ENCODE measurements at regions not wholly inside any gene's neighbourhood (a gene's known extent, or its start where the extent isn't known, plus 50 kb on each side); places are given as distances from the start of the nearest gene placed in this dataset.

GRCh38 chr4:181745933-181746625 is 497.1 kb upstream of the TENM3 start:
- H3K4me1 ChIP-seq (ENCODE audit: control insufficient read depth in 2 of 2, insufficient read depth in 1 of 2, low read depth in 1 of 2, low read length in 2 of 2), result peaks cover 0 to 4% of the 10 kb centered on the region in 2 donors
- no peak for DNase-seq (ENCODE audit: low spot score)

DNA sequence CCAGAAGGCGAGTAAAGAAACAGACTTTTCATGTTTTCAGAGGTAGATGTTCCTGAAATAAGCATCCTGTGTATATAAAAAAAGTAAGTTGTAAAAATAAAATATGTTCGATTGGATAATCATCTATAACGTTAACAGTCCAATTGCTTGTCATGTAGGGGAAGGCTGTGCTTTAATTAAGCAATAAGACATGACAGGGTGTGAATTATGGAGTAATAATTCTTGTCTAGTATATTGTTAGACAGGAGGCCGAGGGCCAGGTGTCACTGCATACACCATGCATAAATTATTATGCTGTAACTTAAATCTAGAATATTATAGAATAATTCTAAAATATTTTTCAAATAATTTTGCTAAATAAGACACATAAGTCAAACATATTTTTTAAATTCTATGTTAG is 494.6 kb upstream of the TENM3 start:
- WGBS, 2 donors (ENCODE audit: extremely low coverage in 2 of 2, insufficient read length in 2 of 2, insufficient replicate concordance in 1 of 2), result no CpG with 5 or more reads among the region's 4 CpGs
- no peak overlapping the region for H3K18ac ChIP-seq (ENCODE audit: low read length)

More at GRCh38 chr4:181745933-181746625, 497.1 kb upstream of the TENM3 start:
- Histone ChIP-seq H3K23ac (ENCODE audit: low read depth, low read length, poor library complexity) (no peak overlapping the region), H2BK120ac (ENCODE audit: low read depth, low read length) (no peak overlapping the region), H3K27me3 (ENCODE audit: control insufficient read depth in 3 of 3, insufficient read depth in 3 of 3, low read depth in 1 of 3, low read length in 3 of 3) (no peaks in the 10 kb centered on the region), H3K4me3 (ENCODE audit: low read length in 2 of 2) (no peak overlapping the region), H2BK15ac (ENCODE audit: low read length) (no peak overlapping the region), H3K4ac (ENCODE audit: low read length) (no peak overlapping the region), H3K9me3 (replicated peaks in 1 of 2; ENCODE audit: control insufficient read depth in 2 of 2, insufficient read depth in 1 of 2, low read depth in 1 of 2, low read length in 2 of 2) (no peaks in the 10 kb centered on the region), H3K14ac (ENCODE audit: low read length) (no peak overlapping the region), H3K36me3 (replicated peaks in 1 of 2; ENCODE audit: control insufficient read depth in 2 of 2, insufficient read depth in 2 of 2, low read length in 2 of 2) (no peaks in the 10 kb centered on the region), H2AK5ac (ENCODE audit: low read depth, low read length) (no peak overlapping the region), H2AFZ (ENCODE audit: low read length) (no peak overlapping the region), H3K4me2 (ENCODE audit: insufficient read depth, low read length, poor library complexity, severe bottlenecking) (no peak overlapping the region), H4K8ac (ENCODE audit: low read depth, low read length) (no peak overlapping the region), H3K9ac (ENCODE audit: low read depth, low read length, poor library complexity) (no peak overlapping the region), H2BK12ac (ENCODE audit: low read length) (no peak overlapping the region), H2BK5ac (ENCODE audit: low read length) (no peak overlapping the region), H3K18ac (ENCODE audit: low read length) (no peak overlapping the region), H4K91ac (ENCODE audit: low read depth, low read length, poor library complexity) (no peak overlapping the region), H3K27ac (replicated peaks; ENCODE audit: low read length) (no peak overlapping the region), H3K79me1 (ENCODE audit: low read depth, low read length) (no peaks in the 10 kb centered on the region)
- no CpG with 5 or more reads among the region's 1 CpG for WGBS, 2 donors (ENCODE audit: extremely low coverage in 2 of 2, insufficient read length in 2 of 2, insufficient replicate concordance in 1 of 2)

GRCh38 chr4:181752516-181752915 is 490.7 kb upstream of the TENM3 start:
- H2BK12ac ChIP-seq (ENCODE audit: low read length), result no peak overlapping the region

More for the DNA sequence above, 494.6 kb upstream of the TENM3 start:
- Histone ChIP-seq H2BK15ac (ENCODE audit: low read length) (no peak overlapping the region), H3K27ac (replicated peaks; ENCODE audit: low read length) (no peak overlapping the region), H2AK5ac (ENCODE audit: low read depth, low read length) (no peak overlapping the region), H3K4ac (ENCODE audit: low read length) (no peak overlapping the region), H3K9me3 (replicated peaks in 1 of 2; ENCODE audit: control insufficient read depth in 2 of 2, insufficient read depth in 1 of 2, low read depth in 1 of 2, low read length in 2 of 2) (no peaks in the 10 kb centered on the region), H3K9ac (ENCODE audit: low read depth, low read length, poor library complexity) (no peak overlapping the region), H3K4me3 (ENCODE audit: low read length in 2 of 2) (no peak overlapping the region), H4K8ac (ENCODE audit: low read depth, low read length) (no peak overlapping the region), H3K23ac (ENCODE audit: low read depth, low read length, poor library complexity) (no peak overlapping the region), H3K79me1 (ENCODE audit: low read depth, low read length) (no peaks in the 10 kb centered on the region), H3K4me1 (ENCODE audit: control insufficient read depth in 2 of 2, insufficient read depth in 1 of 2, low read depth in 1 of 2, low read length in 2 of 2) (peaks cover 0 to 4% of the 10 kb centered on the region in 2 donors), H2BK5ac (ENCODE audit: low read length) (no peak overlapping the region), H2AFZ (ENCODE audit: low read length) (no peak overlapping the region), H3K14ac (ENCODE audit: low read length) (no peak overlapping the region), H3K4me2 (ENCODE audit: insufficient read depth, low read length, poor library complexity, severe bottlenecking) (no peak overlapping the region), H2BK120ac (ENCODE audit: low read depth, low read length) (no peak overlapping the region), H3K36me3 (replicated peaks in 1 of 2; ENCODE audit: control insufficient read depth in 2 of 2, insufficient read depth in 2 of 2, low read length in 2 of 2) (no peaks in the 10 kb centered on the region), H3K27me3 (ENCODE audit: control insufficient read depth in 3 of 3, insufficient read depth in 3 of 3, low read depth in 1 of 3, low read length in 3 of 3) (no peaks in the 10 kb centered on the region), H4K91ac (ENCODE audit: low read depth, low read length, poor library complexity) (no peak overlapping the region), H2BK12ac (ENCODE audit: low read length) (no peak overlapping the region)
- no peak for DNase-seq (ENCODE audit: low spot score)

DNA sequence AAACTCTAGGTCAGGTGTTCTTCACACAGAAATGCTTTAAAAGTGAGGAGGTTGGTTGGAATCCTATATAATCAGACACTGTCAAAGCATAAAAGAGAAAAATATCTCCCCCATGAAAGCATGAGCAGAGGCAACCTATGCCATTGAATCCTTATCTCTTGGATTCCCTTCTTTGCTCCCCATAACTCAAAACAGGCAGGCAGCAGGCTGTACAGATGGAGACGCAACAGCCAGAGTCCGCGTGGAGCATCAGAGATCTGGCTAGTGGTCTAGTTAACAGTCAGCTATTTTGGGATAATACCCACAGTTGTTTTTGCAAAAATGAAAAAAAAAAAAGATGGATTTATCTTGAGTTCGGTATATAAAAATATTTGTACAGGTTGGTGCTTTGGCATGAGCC is 490.0 kb upstream of the TENM3 start:
- no peaks in the 10 kb centered on the region for H3K79me1 ChIP-seq (ENCODE audit: low read depth, low read length)
- H2BK120ac ChIP-seq (ENCODE audit: low read depth, low read length), result no peak overlapping the region
- no peak overlapping the region for H2BK12ac ChIP-seq (ENCODE audit: low read length)
- no peak overlapping the region for H2BK15ac ChIP-seq (ENCODE audit: low read length)
- H3K9me3 ChIP-seq (replicated peaks in 1 of 2; ENCODE audit: control insufficient read depth in 2 of 2, insufficient read depth in 1 of 2, low read depth in 1 of 2, low read length in 2 of 2), result no peaks in the 10 kb centered on the region
- WGBS, 2 donors (ENCODE audit: extremely low coverage in 2 of 2, insufficient read length in 2 of 2, insufficient replicate concordance in 1 of 2), result no CpG with 5 or more reads among the region's 4 CpGs
- peaks cover 16 to 20% of the 10 kb centered on the region in 2 donors for H3K4me1 ChIP-seq (ENCODE audit: control insufficient read depth in 2 of 2, insufficient read depth in 1 of 2, low read depth in 1 of 2, low read length in 2 of 2)
- no peak overlapping the region for H3K4me3 ChIP-seq (ENCODE audit: low read length in 2 of 2)
- no peak overlapping the region for H2BK5ac ChIP-seq (ENCODE audit: low read length)
- no peak overlapping the region for H4K8ac ChIP-seq (ENCODE audit: low read depth, low read length)
- H4K91ac ChIP-seq (ENCODE audit: low read depth, low read length, poor library complexity), result no peak overlapping the region
- DNase-seq (ENCODE audit: low spot score), result no peak
- H3K18ac ChIP-seq (ENCODE audit: low read length), result no peak overlapping the region
- no peak overlapping the region for H2AK5ac ChIP-seq (ENCODE audit: low read depth, low read length)
- H3K9ac ChIP-seq (ENCODE audit: low read depth, low read length, poor library complexity), result no peak overlapping the region
- no peak overlapping the region for H3K27ac ChIP-seq (replicated peaks; ENCODE audit: low read length)
- no peak overlapping the region for H3K4me2 ChIP-seq (ENCODE audit: insufficient read depth, low read length, poor library complexity, severe bottlenecking)
- H3K14ac ChIP-seq (ENCODE audit: low read length), result no peak overlapping the region
- no peaks in the 10 kb centered on the region for H3K27me3 ChIP-seq (ENCODE audit: control insufficient read depth in 3 of 3, insufficient read depth in 3 of 3, low read depth in 1 of 3, low read length in 3 of 3)
- no peak overlapping the region for H3K4ac ChIP-seq (ENCODE audit: low read length)
- H3K23ac ChIP-seq (ENCODE audit: low read depth, low read length, poor library complexity), result no peak overlapping the region
- H2AFZ ChIP-seq (ENCODE audit: low read length), result no peak overlapping the region
- H3K36me3 ChIP-seq (replicated peaks in 1 of 2; ENCODE audit: control insufficient read depth in 2 of 2, insufficient read depth in 2 of 2, low read length in 2 of 2), result no peaks in the 10 kb centered on the region

More at GRCh38 chr4:181752516-181752915, 490.7 kb upstream of the TENM3 start:
- H2BK120ac ChIP-seq (ENCODE audit: low read depth, low read length), result no peak overlapping the region
- no peak overlapping the region for H4K8ac ChIP-seq (ENCODE audit: low read depth, low read length)
- H3K4me2 ChIP-seq (ENCODE audit: insufficient read depth, low read length, poor library complexity, severe bottlenecking), result no peak overlapping the region
- WGBS, 2 donors (ENCODE audit: extremely low coverage in 2 of 2, insufficient read length in 2 of 2, insufficient replicate concordance in 1 of 2), result no CpG with 5 or more reads among the region's 6 CpGs
- H4K91ac ChIP-seq (ENCODE audit: low read depth, low read length, poor library complexity), result no peak overlapping the region
- H3K36me3 ChIP-seq (replicated peaks in 1 of 2; ENCODE audit: control insufficient read depth in 2 of 2, insufficient read depth in 2 of 2, low read length in 2 of 2), result no peaks in the 10 kb centered on the region
- no peak overlapping the region for H3K4ac ChIP-seq (ENCODE audit: low read length)
- peaks cover 12 to 13% of the 10 kb centered on the region in 2 donors for H3K4me1 ChIP-seq (ENCODE audit: control insufficient read depth in 2 of 2, insufficient read depth in 1 of 2, low read depth in 1 of 2, low read length in 2 of 2)
- H3K14ac ChIP-seq (ENCODE audit: low read length), result no peak overlapping the region
- no peak overlapping the region for H2BK5ac ChIP-seq (ENCODE audit: low read length)
- no peak overlapping the region for H3K23ac ChIP-seq (ENCODE audit: low read depth, low read length, poor library complexity)
- H3K4me3 ChIP-seq (ENCODE audit: low read length in 2 of 2), result no peak overlapping the region
- no peak for DNase-seq (ENCODE audit: low spot score)
- H3K18ac ChIP-seq (ENCODE audit: low read length), result no peak overlapping the region
- no peak overlapping the region for H2AFZ ChIP-seq (ENCODE audit: low read length)
- no peak overlapping the region for H3K9ac ChIP-seq (ENCODE audit: low read depth, low read length, poor library complexity)
- no peaks in the 10 kb centered on the region for H3K27me3 ChIP-seq (ENCODE audit: control insufficient read depth in 3 of 3, insufficient read depth in 3 of 3, low read depth in 1 of 3, low read length in 3 of 3)
- H3K9me3 ChIP-seq (replicated peaks in 1 of 2; ENCODE audit: control insufficient read depth in 2 of 2, insufficient read depth in 1 of 2, low read depth in 1 of 2, low read length in 2 of 2), result no peaks in the 10 kb centered on the region
- H2BK15ac ChIP-seq (ENCODE audit: low read length), result no peak overlapping the region
- no peaks in the 10 kb centered on the region for H3K79me1 ChIP-seq (ENCODE audit: low read depth, low read length)
- H2AK5ac ChIP-seq (ENCODE audit: low read depth, low read length), result no peak overlapping the region
- H3K27ac ChIP-seq (replicated peaks; ENCODE audit: low read length), result no peak overlapping the region

All from neuronal stem cell (in vitro differentiated cells).